Amniotic epithelial cell (primary cell): ENCODE measurements at regions not wholly inside any gene's neighbourhood (a gene's known extent, or its start where the extent isn't known, plus 50 kb on each side); places are given as distances from the start of the nearest gene placed in this dataset.
"Not testable (repeated sequence)": the region's sequence is repeated elsewhere in the genome, so short reads cannot be mapped to it uniquely, and the experiment has no call there.

ENCODE experiments used
- DNase-seq: peaks from one replicate; pipeline ENCODE4 v3.0.0-alpha.2; 2010; ENCODE audit warnings: low read depth

GRCh38 chr3:152100491-152101132 is 168.1 kb upstream of the MBNL1 start:
- no peak for DNase-seq

DNA sequence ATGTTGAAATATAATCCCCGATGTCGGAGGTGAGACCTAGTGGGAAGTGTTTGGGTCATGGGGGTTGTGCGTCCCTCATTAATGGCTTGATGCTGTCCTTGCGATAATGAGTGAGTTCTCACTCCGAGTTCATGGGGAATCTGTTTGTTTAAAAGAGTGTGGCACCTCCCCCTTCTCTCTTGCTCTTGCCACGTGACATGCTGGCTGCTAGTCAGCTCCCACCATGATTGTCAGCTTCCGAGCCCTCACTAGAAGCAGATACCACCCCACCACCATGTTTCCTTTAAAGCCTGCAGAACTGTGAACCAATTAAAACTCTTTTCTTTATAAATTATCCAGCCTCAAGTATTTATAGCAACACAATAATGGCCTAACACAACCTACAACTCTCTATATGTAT is 166.3 kb upstream of the MBNL1 start:
- no peak for DNase-seq

DNA sequence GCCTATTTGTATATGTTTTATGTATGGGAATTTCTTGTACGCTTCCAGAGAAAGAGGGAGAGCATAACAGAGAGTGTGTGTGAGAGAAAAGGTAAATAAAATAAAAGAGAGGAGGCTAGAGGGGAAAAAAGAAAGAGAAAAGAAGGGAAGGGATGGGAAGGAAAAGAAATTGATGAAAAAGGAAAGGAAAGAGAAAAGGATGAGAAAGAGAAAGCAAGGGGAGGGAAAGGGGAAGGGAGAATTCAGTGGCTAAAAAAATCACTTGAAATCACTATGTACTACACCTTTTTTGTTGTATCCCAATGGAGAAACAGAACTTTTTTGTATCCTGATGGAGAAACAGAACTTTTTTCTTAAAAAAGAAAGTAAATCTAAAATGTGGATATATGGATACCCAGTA is 165.5 kb upstream of the MBNL1 start:
- DNase-seq: no peak

GRCh38 chr3:152104847-152105415 is 163.8 kb upstream of the MBNL1 start:
- DNase-seq: no peak

DNA sequence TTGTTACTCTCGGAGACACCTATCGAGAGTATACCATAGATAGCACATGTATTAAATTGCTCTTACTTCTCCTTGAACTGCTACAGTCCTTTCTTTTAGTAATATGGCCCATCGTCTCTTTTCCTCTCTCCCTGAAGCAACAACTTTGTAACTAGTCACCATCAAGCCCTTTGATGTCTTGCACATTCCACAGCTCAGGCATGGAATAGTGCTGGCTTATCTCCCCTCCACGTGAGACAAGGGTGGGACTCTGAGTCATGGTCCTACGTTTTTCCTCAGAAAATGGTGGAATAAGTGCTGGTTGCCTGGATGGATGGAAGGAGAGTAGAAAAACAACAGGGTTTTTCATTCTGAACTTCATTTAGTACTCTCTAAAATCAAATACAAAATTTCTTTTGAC is 163.3 kb upstream of the MBNL1 start:
- DNase-seq: peak; percentile 41

DNA sequence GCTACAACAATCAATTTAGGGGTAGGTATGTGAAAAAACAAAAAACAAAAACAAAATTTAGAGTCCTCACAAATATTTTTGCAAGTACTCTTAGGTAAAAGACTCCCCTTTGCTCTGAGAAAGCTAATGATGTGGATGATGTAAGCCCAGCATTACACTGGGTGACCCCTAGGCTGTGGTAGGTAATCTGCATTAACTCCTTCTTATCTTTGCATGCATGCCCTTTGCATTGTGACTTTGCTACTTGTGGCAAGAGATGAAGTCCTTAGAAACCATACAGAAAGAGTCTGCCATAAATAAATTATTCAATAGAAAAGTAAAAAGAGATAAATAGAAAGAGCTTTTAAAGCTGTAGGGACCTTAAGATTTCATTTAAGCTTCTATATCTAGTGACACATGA is 159.7 kb upstream of the MBNL1 start:
- no peak for DNase-seq

DNA sequence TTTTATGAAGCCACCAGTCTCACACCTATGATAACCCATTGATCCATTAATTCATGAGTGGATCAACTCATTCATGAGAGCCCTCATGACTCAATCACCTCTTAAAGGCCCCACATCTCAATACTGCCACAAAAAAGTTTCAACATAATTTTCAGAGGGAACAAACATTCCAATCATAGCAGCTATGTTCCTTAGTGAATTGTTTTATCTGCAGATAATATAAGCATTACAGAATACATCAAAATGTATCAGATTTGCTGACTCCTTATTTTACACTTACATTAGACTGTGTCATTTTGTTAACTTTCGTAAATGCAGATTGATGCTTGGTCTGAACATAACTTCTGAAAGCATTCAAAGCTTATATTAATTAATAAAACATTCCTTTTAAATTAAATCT is 155.3 kb upstream of the MBNL1 start:
- DNase-seq: no peak

DNA sequence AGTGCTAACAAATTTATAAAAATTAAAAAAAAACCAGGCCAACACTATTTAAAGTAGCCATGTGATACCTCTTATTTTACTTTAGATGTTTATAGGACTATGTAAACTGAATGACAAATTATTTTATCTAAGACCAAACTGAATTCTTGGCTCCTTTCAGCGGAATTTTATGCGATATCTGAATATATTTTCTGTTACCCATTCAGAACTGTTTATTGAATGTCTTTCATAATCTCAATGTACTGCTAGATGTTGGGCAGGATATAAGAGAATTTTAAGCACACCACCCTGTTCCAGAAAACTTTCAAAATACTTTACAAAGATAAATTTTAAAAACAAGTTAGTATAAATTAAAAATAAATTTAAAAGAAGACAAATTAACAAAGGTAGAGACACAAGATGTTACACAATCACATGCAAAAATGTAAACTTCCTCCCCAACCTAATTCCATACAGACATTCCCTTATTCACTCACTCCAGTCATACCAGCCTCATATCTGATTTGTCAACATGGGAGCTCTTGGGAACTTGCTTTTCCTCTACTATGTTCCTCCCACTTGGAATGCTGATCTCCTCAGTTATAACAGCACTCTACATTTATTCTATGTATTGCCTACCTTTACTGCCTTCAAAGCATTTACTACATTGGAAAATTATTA is 154.6 kb upstream of the MBNL1 start:
- DNase-seq: no peak

DNA sequence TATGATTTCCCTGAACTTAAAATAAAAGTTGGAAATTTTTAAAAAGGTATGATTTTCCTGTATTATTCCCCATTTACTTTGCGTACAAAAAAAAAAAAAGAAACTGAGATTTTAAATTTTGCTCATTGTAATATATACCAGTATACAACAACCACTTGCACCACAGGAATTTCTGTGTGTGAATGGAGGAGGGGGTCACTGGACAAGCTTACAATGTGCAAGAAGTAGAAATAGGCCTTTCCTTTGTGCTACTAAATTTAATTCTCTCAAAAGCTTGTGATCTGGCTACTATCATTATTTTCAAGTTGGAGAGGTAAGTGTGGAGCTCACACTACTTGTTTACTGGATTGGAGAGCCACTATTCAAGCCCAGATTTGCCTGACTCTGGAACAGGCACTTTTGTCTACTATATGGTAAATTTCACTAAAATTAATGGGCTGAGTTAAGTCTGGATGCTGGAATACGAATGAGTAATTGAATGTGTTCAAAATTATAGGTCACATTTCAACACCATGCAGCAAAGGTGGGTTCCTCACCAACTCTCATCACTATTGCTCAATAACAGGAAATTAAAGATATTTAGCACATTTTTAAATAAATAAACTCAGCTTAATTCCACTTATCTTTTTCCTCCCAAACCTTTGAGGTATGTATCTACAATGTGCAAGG is 148.0 kb upstream of the MBNL1 start:
- DNase-seq: no peak

DNA sequence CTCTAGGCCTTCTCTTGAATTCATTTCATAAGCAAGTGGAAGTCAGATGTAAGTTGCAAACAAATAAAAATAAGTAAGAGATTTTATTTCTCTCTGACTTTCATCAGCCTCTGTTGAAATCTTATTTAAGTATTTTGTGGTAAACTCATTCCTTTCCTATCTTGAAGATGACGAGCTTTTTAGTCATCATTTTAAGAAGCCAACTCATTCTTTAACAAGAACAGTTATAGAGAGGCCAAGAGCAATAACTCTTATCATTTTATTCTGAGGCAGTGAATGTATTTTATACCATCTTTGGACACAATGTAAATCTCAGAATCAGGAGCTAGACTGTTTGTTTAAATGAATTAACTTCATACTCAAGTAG is 147.5 kb upstream of the MBNL1 start:
- DNase-seq: peak; percentile 98

DNA sequence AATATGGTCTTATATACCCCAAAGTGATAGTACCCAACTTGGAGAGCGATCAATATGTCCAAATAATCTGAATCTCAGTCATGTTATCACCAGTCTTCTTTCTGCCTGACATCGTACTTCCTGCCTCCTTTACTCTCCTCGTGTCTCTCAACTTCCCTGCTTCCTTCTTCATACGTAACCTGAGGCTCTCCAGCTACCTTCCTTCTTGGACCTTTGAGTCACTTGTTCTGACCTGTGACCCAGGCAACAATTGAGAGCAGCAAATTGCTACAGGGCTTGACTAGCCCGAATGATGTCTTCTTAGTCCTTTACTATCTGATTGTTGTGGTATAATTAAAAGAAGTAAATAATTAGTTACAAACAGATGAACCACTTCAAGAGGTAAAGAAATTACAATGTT is 145.9 kb upstream of the MBNL1 start:
- no peak for DNase-seq

DNA sequence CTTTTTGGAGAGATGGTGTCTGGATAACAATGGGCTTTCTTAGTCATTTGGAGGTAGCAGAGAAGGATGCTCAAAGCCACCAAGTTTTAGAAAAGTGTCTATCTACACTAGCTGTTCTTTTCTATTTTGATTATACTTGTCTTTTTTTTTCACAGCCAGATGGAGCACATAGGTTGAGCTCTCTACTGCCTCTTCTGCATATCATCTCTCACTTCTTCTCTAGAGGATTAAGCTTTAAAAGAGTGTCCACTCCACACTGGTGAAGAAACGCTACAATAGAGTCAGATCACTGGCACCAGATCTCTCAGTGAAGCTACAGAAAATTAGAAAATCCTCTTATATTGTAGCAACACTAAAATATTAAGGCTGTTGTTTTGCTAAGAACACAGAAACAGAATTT is 145.3 kb upstream of the MBNL1 start:
- DNase-seq: no peak

- peak; percentile 46 for DNase-seq
These were observed 142.5 kb upstream of the MBNL1 start for GRCh38 chr3:152126260-152126659.

DNA sequence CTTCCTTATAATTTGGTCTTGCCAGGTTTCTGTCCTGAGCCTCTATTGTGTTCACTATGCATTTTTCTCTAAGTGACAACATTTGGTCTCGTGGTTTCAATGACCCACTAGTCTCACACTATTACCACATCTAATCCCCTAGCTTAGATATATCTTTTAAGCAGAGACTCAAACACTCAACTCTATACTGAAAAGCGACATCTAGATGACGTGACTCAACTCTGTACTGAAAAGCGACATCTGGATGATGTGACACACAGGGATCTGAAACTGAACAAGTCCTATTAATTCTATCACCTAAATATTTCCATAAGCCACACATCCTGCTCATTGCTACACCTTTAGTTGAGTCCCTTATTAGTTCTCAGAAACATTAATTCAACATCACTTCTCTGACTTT is 141.7 kb upstream of the MBNL1 start:
- no peak for DNase-seq

DNA sequence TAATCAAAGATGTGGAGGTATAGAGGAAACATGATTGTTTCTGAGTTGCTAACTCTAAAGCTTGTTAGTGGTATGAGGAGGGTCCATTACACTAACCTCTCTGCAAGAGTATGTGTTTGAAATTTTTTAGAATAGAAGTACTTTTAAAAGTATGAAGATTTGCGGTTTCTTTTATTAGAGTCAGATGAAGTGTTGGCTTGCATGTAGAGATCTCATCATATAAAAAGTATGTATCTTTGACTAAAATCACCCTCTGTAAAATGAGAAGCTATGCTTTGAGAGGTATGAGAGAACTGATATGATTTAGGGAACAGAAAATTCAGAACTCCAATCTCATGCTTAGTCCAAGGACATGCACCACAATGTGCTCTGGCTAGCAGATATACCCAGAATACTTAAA is 140.4 kb upstream of the MBNL1 start:
- DNase-seq: no peak

DNA sequence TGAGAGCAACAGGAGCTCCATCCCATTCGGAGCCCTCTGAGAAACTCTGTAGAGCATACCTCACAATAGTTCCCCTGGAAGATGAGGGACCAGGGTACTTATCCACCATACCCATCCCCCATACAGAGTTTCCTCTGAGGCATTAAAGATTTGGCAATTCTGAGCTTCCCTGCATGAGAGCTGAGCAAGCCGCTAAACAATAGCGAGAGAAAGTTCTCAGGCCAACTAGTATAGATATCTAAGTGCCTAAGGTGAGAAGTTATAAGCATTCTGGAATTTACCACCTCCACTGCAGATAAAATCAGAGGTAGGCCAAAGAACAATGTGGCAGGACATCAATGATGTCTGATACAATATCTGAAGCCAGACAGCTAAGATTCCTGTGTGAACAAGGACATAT is 129.1 kb upstream of the MBNL1 start:
- no peak for DNase-seq

- no peak for DNase-seq
These were observed 122.3 kb upstream of the MBNL1 start for GRCh38 chr3:152146461-152146860.

GRCh38 chr3:152147748-152148147 is 121.0 kb upstream of the MBNL1 start:
- DNase-seq: no peak

- no peak for DNase-seq
These were observed 120.2 kb upstream of the MBNL1 start for GRCh38 chr3:152148579-152148978.

- no peak for DNase-seq
These were observed 118.9 kb upstream of the MBNL1 start for GRCh38 chr3:152149832-152150231.

DNA sequence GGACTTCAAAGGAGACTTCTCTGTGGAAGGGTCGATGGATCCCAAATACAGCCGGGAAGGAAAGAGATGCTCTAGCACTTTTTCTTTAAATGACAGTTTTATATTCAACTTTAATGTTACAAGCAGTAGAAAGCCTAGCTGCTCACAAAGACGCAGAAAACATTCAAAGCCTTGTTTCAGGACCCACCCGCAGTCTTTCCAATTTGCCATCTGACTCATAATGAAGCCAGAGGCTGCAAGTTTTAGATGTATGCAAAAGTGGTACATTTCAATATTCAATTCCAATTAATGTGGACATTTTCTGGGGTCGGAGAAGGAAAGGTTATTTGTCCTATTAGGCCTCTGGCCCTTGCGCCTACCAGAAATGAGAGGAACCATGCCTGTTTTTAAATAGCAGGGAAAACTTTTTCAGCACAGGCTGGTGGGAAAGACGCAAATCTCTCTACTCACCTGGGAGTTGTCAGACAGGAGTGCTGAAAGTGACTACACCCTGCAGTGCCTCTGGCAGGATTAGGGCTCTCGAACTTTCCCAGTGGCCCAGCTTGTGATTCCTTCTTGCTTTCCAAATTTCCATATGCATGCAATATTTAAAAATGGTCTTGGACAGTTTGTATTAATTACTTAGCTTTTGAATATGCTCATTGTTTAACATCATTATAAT is 117.4 kb upstream of the MBNL1 start:
- no peak for DNase-seq

GRCh38 chr3:152151877-152152765 is 116.6 kb upstream of the MBNL1 start:
- DNase-seq: not testable (repeated sequence)
